GM21528 (cell line): ENCODE measurements at regions not wholly inside any gene's neighbourhood (a gene's known extent, or its start where the extent isn't known, plus 50 kb on each side); places are given as distances from the start of the nearest gene placed in this dataset.
"Not testable (repeated sequence)": the region's sequence is repeated elsewhere in the genome, so short reads cannot be mapped to it uniquely, and the experiment has no call there.

Source experiments
- ATAC-seq: cut with Tn5 transposase; IDR thresholded peaks from one replicate; pipeline ENCODE4 v1.9.1; 2021; ENCODE audit warnings: mild to moderate bottlenecking, moderate library complexity; ENCODE audit not compliant: unreplicated experiment, low FRiP score

- ATAC-seq = no peak
Measured at GRCh38 chr1:148318904-148319242, 164.2 kb downstream of the PPIAL4G start.

- ATAC-seq = peak; percentile 64
Measured at GRCh38 chr1:148318123-148318903, 164.8 kb downstream of the PPIAL4G start.

GRCh38 chr1:148317288-148317985 is 165.4 kb upstream of the NBPF11 start:
- no peak for ATAC-seq

- no peak for ATAC-seq
Measured at GRCh38 chr1:148315071-148315811, 163.2 kb upstream of the NBPF11 start.

GRCh38 chr1:148310807-148311206 is 158.7 kb upstream of the NBPF11 start:
- ATAC-seq = no peak

GRCh38 chr1:148309940-148310500 is 157.9 kb upstream of the NBPF11 start:
- no peak for ATAC-seq

- no peak for ATAC-seq
Measured at GRCh38 chr1:148308832-148309458, 156.9 kb upstream of the NBPF11 start.

GRCh38 chr1:148307583-148308185 is 155.6 kb upstream of the NBPF11 start:
- ATAC-seq = no peak

- not testable (repeated sequence) for ATAC-seq
Measured at GRCh38 chr1:148304935-148305334, 152.9 kb upstream of the NBPF11 start.

GRCh38 chr1:148302586-148303364 is 150.7 kb upstream of the NBPF11 start:
- ATAC-seq = peak; percentile 69

GRCh38 chr1:148297852-148298251 is 145.8 kb upstream of the NBPF11 start:
- ATAC-seq = not testable (repeated sequence)

GRCh38 chr1:148296511-148296910 is 144.4 kb upstream of the NBPF11 start:
- ATAC-seq = no peak

- no peak for ATAC-seq
Measured at GRCh38 chr1:148294116-148294807, 142.2 kb upstream of the NBPF11 start.

GRCh38 chr1:148293651-148294050 is 141.6 kb upstream of the NBPF11 start:
- no peak for ATAC-seq

GRCh38 chr1:148292915-148293314 is 140.8 kb upstream of the NBPF11 start:
- no peak for ATAC-seq

- no peak for ATAC-seq
Measured at GRCh38 chr1:148290881-148291280, 138.8 kb upstream of the NBPF11 start.

- no peak for ATAC-seq
Measured at GRCh38 chr1:148289647-148290046, 137.6 kb upstream of the NBPF11 start.

- ATAC-seq = not testable (repeated sequence)
Measured at GRCh38 chr1:148285946-148286345, 133.9 kb upstream of the NBPF11 start.
